ENCODE measurements at regions not wholly inside any gene's neighbourhood (a gene's known extent, or its start where the extent isn't known, plus 50 kb on each side); places are given as distances from the start of the nearest gene placed in this dataset.
"Not testable (repeated sequence)": the region's sequence is repeated elsewhere in the genome, so short reads cannot be mapped to it uniquely, and the experiment has no call there.

DNA sequence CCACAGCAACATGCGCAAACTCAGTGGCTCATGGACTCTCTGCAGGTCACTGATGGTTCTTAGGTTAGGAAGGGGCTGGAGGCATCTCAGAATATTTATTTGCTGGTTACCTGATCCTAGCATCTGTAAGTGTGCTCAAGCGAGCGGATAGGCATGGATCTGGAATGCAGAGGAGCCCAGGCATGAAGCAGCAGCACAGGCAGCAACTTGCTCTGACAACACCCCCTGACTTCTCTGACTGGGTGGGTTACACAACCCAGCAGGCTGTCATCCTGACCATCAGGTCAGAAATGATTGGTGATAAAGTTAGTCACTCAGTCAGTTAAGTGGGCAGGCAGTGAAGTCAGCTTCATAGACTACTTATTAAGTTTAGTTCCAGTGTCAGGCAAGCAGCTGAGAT is 50.4 kb upstream of the CTSV start:
- intact Hi-C loops (cut with micrococcal nuclease; ENCODE audit: unreplicated experiment); H4K20me1 ChIP-seq (ENCODE audit: insufficient read depth, low read length); H3K4me1 ChIP-seq (ENCODE audit: insufficient read depth, low read length); in situ Hi-C loops (cut with HindIII; ENCODE audit: extremely low pct_ligation_motif_present, low pct_unique_long_range_greater_than_20kb); H3K27ac ChIP-seq (ENCODE audit: extremely low read length, insufficient read depth, low read length); H3K79me2 ChIP-seq (ENCODE audit: insufficient read depth, low read length); ATAC-seq; FAIRE-seq; DNase-seq (ENCODE audit: low spot score); BruUV-seq (replicated peaks); CTCF ChIA-PET (ENCODE audit: low intra/inter-chr PET ratio, low total read pairs); POLR2A ChIA-PET; H3K4me2 ChIP-seq (ENCODE audit: low read depth, low read length); H3K36me3 ChIP-seq (replicated peaks in 1 of 2; ENCODE audit: control insufficient read depth in 1 of 2, insufficient read depth in 2 of 2, low read length in 2 of 2); H3K9ac ChIP-seq (ENCODE audit: insufficient read depth, low read depth, low read length); H3K9me3 ChIP-seq (ENCODE audit: low read length); H2AFZ ChIP-seq (ENCODE audit: low read length); H3K27me3 ChIP-seq (ENCODE audit: control insufficient read depth in 1 of 2, insufficient read depth in 2 of 2, low read length in 2 of 2); H3K4me3 ChIP-seq (replicated peaks in 1 of 3; ENCODE audit: insufficient read depth in 1 of 3, low read depth in 2 of 3, low read length in 3 of 3): not testable (repeated sequence)
- WGBS (ENCODE audit: low lambda C conversion rate) = 78% methylated on average over 3 of the region's 3 CpGs

Small RNA genes in the stretch of these regions (small RNA-seq; reads per million reads assigned to genes)
- 0 reads per million in 3 experiments for gene RNU6-798P (ENCODE audit: insufficient read depth in 2 of 3, insufficient read length in 3 of 3, low read depth in 2 of 3, low replicate concordance in 1 of 3)
